Mesendoderm (in vitro differentiated cells): ENCODE measurements at regions not wholly inside any gene's neighbourhood (a gene's known extent, or its start where the extent isn't known, plus 50 kb on each side); places are given as distances from the start of the nearest gene placed in this dataset.

Experiments
- DNase-seq: peaks from one replicate; pipeline ENCODE4 v3.0.0; 2013
- H2AK5ac ChIP-seq: 2 replicates; pipeline ENCODE4 v1.6.1; 2013; ENCODE audit warnings: low read length, inconsistent platforms
- H2BK120ac ChIP-seq: 2 replicates; pipeline ENCODE4 v1.6.1; 2013; ENCODE audit warnings: low read depth, mild to moderate bottlenecking, low read length, moderate library complexity, mixed read lengths
- H2BK15ac ChIP-seq: replicated peaks from 2 replicates; pipeline ENCODE4 v1.6.1; 2013; ENCODE audit warnings: low read depth, mild to moderate bottlenecking, moderate library complexity
- H2BK5ac ChIP-seq: 2 replicates; pipeline ENCODE4 v1.6.1; 2013; ENCODE audit warnings: low read length, inconsistent platforms
- H3K18ac ChIP-seq: 2 replicates; pipeline ENCODE4 v1.6.1; 2013; ENCODE audit warnings: mild to moderate bottlenecking, low read length, mixed read lengths
- H3K23ac ChIP-seq: one replicate; pipeline ENCODE4 v1.6.1; 2013; ENCODE audit warnings: low read length
- H3K27ac ChIP-seq: 2 replicates; pipeline ENCODE4 v1.5.1; 2013; ENCODE audit warnings: low read depth, mild to moderate bottlenecking, inconsistent platforms, low read length, moderate library complexity
- H3K27me3 ChIP-seq: 2 replicates; pipeline ENCODE4 v1.6.1; 2013; ENCODE audit warnings: low read length, control low read depth, mild to moderate bottlenecking, inconsistent platforms; ENCODE audit not compliant: insufficient read depth, poor library complexity
- H3K36me3 ChIP-seq: 2 replicates; pipeline ENCODE4 v1.6.1; 2013; ENCODE audit warnings: low read length, inconsistent platforms; ENCODE audit not compliant: control insufficient read depth, insufficient read depth
- H3K4ac ChIP-seq: one replicate; pipeline ENCODE4 v1.6.1; 2013; ENCODE audit warnings: low read depth, mild to moderate bottlenecking, low read length, moderate library complexity
- H3K4me1 ChIP-seq: 2 replicates; pipeline ENCODE4 v1.6.1; 2013; ENCODE audit warnings: low read depth, low read length, inconsistent platforms; ENCODE audit not compliant: control insufficient read depth
- H3K4me2 ChIP-seq: 2 replicates; pipeline ENCODE4 v1.6.1; 2013; ENCODE audit warnings: low read length
- H3K4me3 ChIP-seq: 2 replicates; pipeline ENCODE4 v1.5.1; 2013; ENCODE audit warnings: mild to moderate bottlenecking, low read length
- H3K56ac ChIP-seq: one replicate; pipeline ENCODE4 v1.6.1; 2013; ENCODE audit warnings: low read length
- H3K79me1 ChIP-seq: 2 replicates; pipeline ENCODE4 v1.6.1; 2013; ENCODE audit warnings: low read length, inconsistent platforms
- H3K79me2 ChIP-seq: 2 replicates; pipeline ENCODE4 v1.6.1; 2013; ENCODE audit warnings: mild to moderate bottlenecking, low read length; ENCODE audit not compliant: control insufficient read depth, insufficient read depth
- H3K9ac ChIP-seq: 2 replicates; pipeline ENCODE4 v1.6.1; 2013; ENCODE audit warnings: low read length, inconsistent platforms
- H4K5ac ChIP-seq: one replicate; pipeline ENCODE4 v1.6.1; 2013; ENCODE audit warnings: low read length
- H4K8ac ChIP-seq: one replicate; pipeline ENCODE4 v1.6.1; 2013; ENCODE audit warnings: low read depth, mild to moderate bottlenecking, control low read depth, low read length, moderate library complexity
- WGBS: extraction: QIAGEN DNeasy Blood & Tissue Kit; methylation state at CpG from one replicate; pipeline ENCODE4 v1.1.7; 2013; ENCODE audit warnings: low lambda C conversion rate, missing lambda C conversion rate; ENCODE audit not compliant: insufficient coverage; ENCODE audit errors: extremely low coverage; 5-methylcytosine and 5-hydroxymethylcytosine counted together

- Histone ChIP-seq H3K79me2 (no peaks in the 10 kb centered on the region), H3K4ac (peak overlapping the region; percentile 2), H3K4me2 (no peak overlapping the region), H3K27ac (no peak overlapping the region), H3K4me3 (no peak overlapping the region), H2BK15ac (no peak overlapping the region), H3K9ac (no peak overlapping the region), H3K4me1 (no peaks in the 10 kb centered on the region), H3K23ac (no peak overlapping the region), H3K56ac (no peak overlapping the region), H3K27me3 (no peaks in the 10 kb centered on the region), H2BK5ac (no peak overlapping the region), H3K18ac (no peak overlapping the region), H2AK5ac (no peak overlapping the region), H2BK120ac (no peak overlapping the region), H4K8ac (no peak overlapping the region), H3K79me1 (no peaks in the 10 kb centered on the region), H4K5ac (no peak overlapping the region), H3K36me3 (no peaks in the 10 kb centered on the region)
- no peak for DNase-seq
- WGBS, result no CpG with 5 or more reads among the region's 5 CpGs
These were observed 454.3 kb downstream of the AJAP1 start for GRCh38 chr1:5108740-5109139.

GRCh38 chr1:5105744-5106143 is 451.3 kb downstream of the AJAP1 start:
- Histone ChIP-seq H3K23ac (no peak overlapping the region), H2BK5ac (no peak overlapping the region), H3K9ac (no peak overlapping the region), H4K8ac (no peak overlapping the region), H3K4ac (no peak overlapping the region), H2BK15ac (no peak overlapping the region), H3K27me3 (no peaks in the 10 kb centered on the region), H3K4me3 (no peak overlapping the region), H3K4me1 (no peaks in the 10 kb centered on the region), H3K18ac (no peak overlapping the region), H2AK5ac (no peak overlapping the region), H3K36me3 (no peaks in the 10 kb centered on the region), H3K4me2 (no peak overlapping the region), H3K79me1 (no peaks in the 10 kb centered on the region), H4K5ac (no peak overlapping the region), H3K27ac (no peak overlapping the region), H2BK120ac (no peak overlapping the region), H3K56ac (no peak overlapping the region), H3K79me2 (no peaks in the 10 kb centered on the region)
- WGBS, result no CpG with 5 or more reads among the region's 2 CpGs
- DNase-seq, result peak; percentile 74

GRCh38 chr1:5099558-5099957 is 445.1 kb downstream of the AJAP1 start:
- Histone ChIP-seq H3K27ac (no peak overlapping the region), H3K18ac (no peak overlapping the region), H3K79me1 (no peaks in the 10 kb centered on the region), H3K4me3 (no peak overlapping the region), H3K36me3 (no peaks in the 10 kb centered on the region), H3K9ac (no peak overlapping the region), H4K8ac (no peak overlapping the region), H3K4ac (no peak overlapping the region), H2BK5ac (no peak overlapping the region), H2AK5ac (no peak overlapping the region), H3K23ac (no peak overlapping the region), H4K5ac (no peak overlapping the region), H3K4me1 (no peaks in the 10 kb centered on the region), H2BK120ac (no peak overlapping the region), H3K79me2 (no peaks in the 10 kb centered on the region), H3K56ac (no peak overlapping the region), H3K4me2 (no peak overlapping the region), H3K27me3 (no peaks in the 10 kb centered on the region), H2BK15ac (no peak overlapping the region)
- WGBS, result no CpG with 5 or more reads among the region's 2 CpGs
- peak; percentile 75 for DNase-seq

- no peaks in the 10 kb centered on the region for H3K36me3 ChIP-seq
- no peak overlapping the region for H2BK15ac ChIP-seq
- no peak overlapping the region for H3K56ac ChIP-seq
- H3K18ac ChIP-seq, result no peak overlapping the region
- H3K4ac ChIP-seq, result no peak overlapping the region
- no peaks in the 10 kb centered on the region for H3K79me2 ChIP-seq
- no peak overlapping the region for H3K23ac ChIP-seq
- no peaks in the 10 kb centered on the region for H3K27me3 ChIP-seq
- H3K27ac ChIP-seq, result no peak overlapping the region
- DNase-seq, result no peak
- H3K9ac ChIP-seq, result no peak overlapping the region
- no CpG with 5 or more reads among the region's 5 CpGs for WGBS
- no peak overlapping the region for H3K4me2 ChIP-seq
- H2AK5ac ChIP-seq, result no peak overlapping the region
- no peak overlapping the region for H4K5ac ChIP-seq
- H2BK5ac ChIP-seq, result no peak overlapping the region
- H3K4me3 ChIP-seq, result no peak overlapping the region
- no peaks in the 10 kb centered on the region for H3K4me1 ChIP-seq
- H3K79me1 ChIP-seq, result no peaks in the 10 kb centered on the region
- no peak overlapping the region for H4K8ac ChIP-seq
- no peak overlapping the region for H2BK120ac ChIP-seq
These were observed 444.6 kb downstream of the AJAP1 start for GRCh38 chr1:5098981-5099385.

GRCh38 chr1:5093042-5093441 is 438.6 kb downstream of the AJAP1 start:
- Histone ChIP-seq H2AK5ac (no peak overlapping the region), H3K56ac (no peak overlapping the region), H2BK15ac (no peak overlapping the region), H2BK120ac (no peak overlapping the region), H3K79me1 (no peaks in the 10 kb centered on the region), H3K79me2 (no peaks in the 10 kb centered on the region), H4K5ac (no peak overlapping the region), H3K9ac (no peak overlapping the region), H3K4ac (no peak overlapping the region), H2BK5ac (no peak overlapping the region), H3K23ac (no peak overlapping the region), H3K27me3 (no peaks in the 10 kb centered on the region), H3K27ac (no peak overlapping the region), H3K4me3 (no peak overlapping the region), H4K8ac (no peak overlapping the region), H3K18ac (no peak overlapping the region), H3K36me3 (no peaks in the 10 kb centered on the region), H3K4me1 (no peaks in the 10 kb centered on the region), H3K4me2 (no peak overlapping the region)
- peak; percentile 2 for DNase-seq
- WGBS, result no CpG with 5 or more reads among the region's 1 CpG

GRCh38 chr1:5084676-5085075 is 430.3 kb downstream of the AJAP1 start:
- H2AK5ac ChIP-seq, result no peak overlapping the region
- no peak overlapping the region for H3K18ac ChIP-seq
- no peak overlapping the region for H2BK15ac ChIP-seq
- no CpG with 5 or more reads among the region's 4 CpGs for WGBS
- H3K79me1 ChIP-seq, result no peaks in the 10 kb centered on the region
- no peak overlapping the region for H3K27ac ChIP-seq
- no peaks in the 10 kb centered on the region for H3K36me3 ChIP-seq
- no peak overlapping the region for H3K4me3 ChIP-seq
- H3K79me2 ChIP-seq, result no peaks in the 10 kb centered on the region
- H3K56ac ChIP-seq, result no peak overlapping the region
- no peak overlapping the region for H4K5ac ChIP-seq
- no peak overlapping the region for H3K4ac ChIP-seq
- no peak overlapping the region for H2BK5ac ChIP-seq
- H3K9ac ChIP-seq, result no peak overlapping the region
- no peaks in the 10 kb centered on the region for H3K27me3 ChIP-seq
- H4K8ac ChIP-seq, result no peak overlapping the region
- H3K4me2 ChIP-seq, result no peak overlapping the region
- DNase-seq, result no peak
- no peak overlapping the region for H2BK120ac ChIP-seq
- no peak overlapping the region for H3K23ac ChIP-seq
- H3K4me1 ChIP-seq, result no peaks in the 10 kb centered on the region
